CD4-positive, alpha-beta T cell treated with Interleukin-4 for 1 hour (primary cell): ENCODE measurements at regions not wholly inside any gene's neighbourhood (a gene's known extent, or its start where the extent isn't known, plus 50 kb on each side); places are given as distances from the start of the nearest gene placed in this dataset.
"Not testable (repeated sequence)": the region's sequence is repeated elsewhere in the genome, so short reads cannot be mapped to it uniquely, and the experiment has no call there.

ENCODE experiments used
- DNase-seq, 2 donors: peaks; one replicate each; pipeline ENCODE4 v3.0.0-alpha.2; 2020 to 2022

- DNase-seq = no peak
Observed at GRCh38 chrX:63458981-63459380, 107.8 kb upstream of the SPIN4 start.

- no peak for DNase-seq
Observed at GRCh38 chrX:63453571-63453970, 102.4 kb upstream of the SPIN4 start.

GRCh38 chrX:63441717-63442116 lies 90.6 kb upstream of the SPIN4 start:
- no peak for DNase-seq

GRCh38 chrX:63439580-63439979 lies 88.4 kb upstream of the SPIN4 start:
- no peak for DNase-seq

GRCh38 chrX:63436865-63437264 lies 85.7 kb upstream of the SPIN4 start:
- no peak for DNase-seq

GRCh38 chrX:63434665-63435064 lies 83.5 kb upstream of the SPIN4 start:
- DNase-seq = no peak

GRCh38 chrX:63434206-63434605 lies 83.1 kb upstream of the SPIN4 start:
- no peak for DNase-seq

- no peak for DNase-seq
Observed at GRCh38 chrX:63430026-63430425, 78.9 kb upstream of the SPIN4 start.

GRCh38 chrX:63428348-63428747 lies 77.2 kb upstream of the SPIN4 start:
- no peak for DNase-seq

GRCh38 chrX:63426519-63426918 lies 75.4 kb upstream of the SPIN4 start:
- DNase-seq = no peak

- DNase-seq = no peak
Observed at GRCh38 chrX:63424063-63424462, 72.9 kb upstream of the SPIN4 start.

GRCh38 chrX:63421411-63421810 lies 70.3 kb upstream of the SPIN4 start:
- no peak for DNase-seq

- DNase-seq = no peak
Observed at GRCh38 chrX:63418211-63418610, 67.1 kb upstream of the SPIN4 start.

- no peak for DNase-seq
Observed at GRCh38 chrX:63417649-63418048, 66.5 kb upstream of the SPIN4 start.

- not testable (repeated sequence) for DNase-seq
Observed at GRCh38 chrX:63409934-63410333, 58.8 kb upstream of the SPIN4 start.

GRCh38 chrX:63408050-63408449 lies 56.9 kb upstream of the SPIN4 start:
- DNase-seq = no peak

GRCh38 chrX:63404332-63404731 lies 53.2 kb upstream of the SPIN4 start:
- DNase-seq = no peak

- no peak for DNase-seq
Observed at GRCh38 chrX:63402106-63402505, 51.0 kb upstream of the SPIN4 start.
